Activated CD8-positive, alpha-beta memory T cell treated with anti-CD3 and anti-CD28 coated beads for 48 hours (primary cell): ENCODE measurements at regions not wholly inside any gene's neighbourhood (a gene's known extent, or its start where the extent isn't known, plus 50 kb on each side); places are given as distances from the start of the nearest gene placed in this dataset.
"Not testable (repeated sequence)": the region's sequence is repeated elsewhere in the genome, so short reads cannot be mapped to it uniquely, and the experiment has no call there.

Source experiments
- DNase-seq, 3 experiments: peaks; one replicate each; pipeline ENCODE4 v3.0.0-alpha.2; 2020; ENCODE audit warnings: low read depth in 2 of 3, low spot score in 2 of 3

- not testable (repeated sequence) for DNase-seq
Measured at GRCh38 chrX:76774912-76775311, 347.4 kb downstream of the MAGEE1 start.

DNA sequence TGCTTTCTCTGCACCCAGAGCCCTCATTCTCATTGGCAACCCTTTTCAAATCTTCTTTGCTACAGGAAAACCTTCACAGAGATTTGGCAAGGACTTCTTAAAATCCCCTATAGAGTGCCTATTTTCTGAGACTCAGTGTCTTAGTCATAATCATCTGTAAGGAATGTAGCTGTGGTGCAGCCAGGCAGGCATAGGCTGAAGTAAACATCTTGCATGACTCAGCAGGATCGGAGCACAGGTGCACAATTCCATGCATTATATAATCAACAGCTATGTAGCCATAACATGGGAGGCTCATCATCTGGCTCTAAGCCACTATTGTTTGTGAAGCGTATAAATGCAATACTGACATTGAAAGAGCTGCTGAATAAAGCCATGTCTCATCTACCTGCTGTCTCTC is 368.8 kb downstream of the MAGEE1 start:
- DNase-seq: no peak

GRCh38 chrX:76802708-76803107 is 375.2 kb downstream of the MAGEE1 start:
- DNase-seq: no peak

GRCh38 chrX:76815754-76816153 is 388.2 kb downstream of the MAGEE1 start:
- DNase-seq: no peak

- not testable (repeated sequence) for DNase-seq
Measured at GRCh38 chrX:76817279-76817678, 389.8 kb downstream of the MAGEE1 start.

DNA sequence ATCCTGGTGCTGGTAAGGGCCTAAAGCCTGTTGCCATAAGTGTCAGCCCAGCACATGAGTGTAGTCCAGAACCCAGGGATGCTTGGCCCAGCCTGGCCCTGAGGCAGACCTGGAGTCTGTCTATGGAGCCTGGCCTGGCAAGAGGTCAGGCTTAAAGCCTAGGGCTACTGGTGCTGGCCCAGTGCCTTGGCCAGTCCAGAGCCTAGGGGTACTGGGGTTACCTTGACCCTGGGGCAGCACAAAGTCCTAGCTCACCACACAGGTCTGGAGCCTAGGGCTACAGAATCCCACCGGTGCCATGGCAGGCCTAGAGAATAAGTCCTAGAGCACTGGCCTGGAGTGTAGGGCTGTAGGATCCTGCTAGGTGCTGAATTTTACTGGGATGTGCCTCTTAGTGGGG is 393.8 kb downstream of the MAGEE1 start:
- no peak for DNase-seq

DNA sequence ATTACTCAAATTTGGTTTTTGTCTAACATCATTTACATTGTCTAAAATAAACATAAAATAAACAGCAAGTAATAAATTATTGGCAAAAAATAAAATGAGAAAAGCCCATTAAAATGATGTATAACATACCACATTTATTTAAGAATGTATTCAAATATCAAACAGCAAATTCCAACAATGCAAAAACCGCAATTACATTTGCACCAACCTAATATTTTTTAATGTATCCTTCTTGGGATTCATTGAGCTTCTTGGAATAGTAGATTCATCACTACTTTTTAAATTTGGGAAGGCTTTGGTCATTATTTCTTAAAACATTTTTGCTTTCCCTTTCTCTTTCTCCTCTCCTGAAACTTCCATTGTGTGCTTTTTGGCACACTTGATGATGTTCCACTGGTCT is 400.2 kb downstream of the MAGEE1 start:
- no peak for DNase-seq

GRCh38 chrX:76840902-76841301 is 413.4 kb downstream of the MAGEE1 start:
- DNase-seq: not testable (repeated sequence)

- DNase-seq: no peak
Measured at GRCh38 chrX:76850851-76851250, 423.3 kb downstream of the MAGEE1 start.

DNA sequence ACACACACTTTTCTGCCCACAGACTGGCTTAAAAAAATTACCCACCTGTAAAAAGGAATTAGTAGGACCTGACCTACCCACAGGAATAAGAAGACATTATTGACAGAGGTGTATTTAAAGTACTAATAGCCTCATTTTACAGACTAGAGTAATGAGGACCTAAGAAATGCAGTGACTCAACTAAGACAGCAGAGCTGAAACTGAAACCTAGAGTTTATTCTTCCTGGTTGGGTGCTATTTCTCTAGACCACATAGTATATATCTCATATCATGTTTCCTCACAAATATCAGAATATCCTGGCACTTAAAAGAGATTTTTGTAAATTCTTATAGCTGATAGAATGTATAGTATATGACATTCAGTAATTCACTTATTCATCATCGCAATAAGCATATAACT is 435.0 kb downstream of the MAGEE1 start:
- DNase-seq: no peak

GRCh38 chrX:76893930-76894329 is 466.4 kb downstream of the MAGEE1 start:
- no peak for DNase-seq

DNA sequence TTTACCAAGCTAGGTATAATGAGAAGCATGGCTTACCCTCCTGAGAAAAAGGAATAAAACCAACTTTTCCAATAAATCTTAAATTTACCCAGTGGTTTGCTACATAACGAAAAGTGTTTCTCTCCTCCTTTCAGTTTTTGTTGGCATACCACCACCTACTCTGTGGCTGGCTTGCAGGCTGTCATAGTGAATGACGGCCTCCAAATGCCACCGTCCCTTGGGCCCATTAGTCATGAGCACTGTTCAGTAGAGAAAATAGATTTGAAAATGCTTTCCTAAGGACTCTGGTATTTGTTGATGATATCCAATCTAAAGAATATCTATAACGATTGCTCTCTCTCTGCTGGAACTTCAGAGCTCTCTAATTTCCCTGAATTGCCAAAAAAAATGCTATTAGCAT is 488.3 kb downstream of the MAGEE1 start:
- no peak for DNase-seq

GRCh38 chrX:76918033-76918432 is 490.5 kb downstream of the MAGEE1 start:
- no peak for DNase-seq

DNA sequence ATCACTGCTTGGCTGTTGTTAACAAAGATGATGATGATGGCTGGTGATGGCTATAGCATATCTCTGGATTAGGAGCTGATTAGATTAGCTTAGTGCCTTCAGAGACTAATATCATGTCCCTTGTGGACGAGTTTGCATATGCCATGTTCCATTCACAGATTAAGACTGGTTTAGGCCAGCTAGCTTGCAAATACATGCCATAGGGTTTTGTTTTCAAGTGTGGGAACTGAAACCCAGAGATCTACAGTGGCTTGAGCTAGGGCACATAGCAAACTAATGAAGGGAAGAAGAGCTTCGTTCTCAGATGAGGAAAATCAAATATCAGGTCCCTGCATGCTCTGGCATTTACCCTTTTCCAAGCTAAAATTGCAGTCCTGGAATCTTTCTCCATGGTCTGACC is 492.3 kb downstream of the MAGEE1 start:
- DNase-seq: no peak

GRCh38 chrX:76920607-76921006 is 493.1 kb downstream of the MAGEE1 start:
- no peak for DNase-seq

DNA sequence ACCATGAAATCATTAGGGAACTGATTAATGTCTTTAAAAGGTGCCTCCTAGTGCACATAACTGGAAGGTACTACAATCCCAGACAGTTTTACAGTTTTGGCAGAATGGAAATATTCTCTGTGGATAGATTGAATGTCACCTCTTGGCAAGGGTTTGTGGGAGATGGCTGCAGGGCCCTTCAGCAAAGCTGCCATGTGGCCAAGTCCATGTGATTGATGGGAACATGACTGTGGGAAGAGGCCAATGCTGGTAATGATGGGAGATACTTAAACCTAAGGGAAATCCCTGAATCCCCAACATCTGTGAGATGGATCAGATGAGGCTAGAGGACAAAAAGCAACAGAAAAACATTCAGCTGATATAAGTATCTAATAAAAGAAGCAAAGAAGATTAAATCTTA is 493.7 kb downstream of the MAGEE1 start:
- DNase-seq: no peak

DNA sequence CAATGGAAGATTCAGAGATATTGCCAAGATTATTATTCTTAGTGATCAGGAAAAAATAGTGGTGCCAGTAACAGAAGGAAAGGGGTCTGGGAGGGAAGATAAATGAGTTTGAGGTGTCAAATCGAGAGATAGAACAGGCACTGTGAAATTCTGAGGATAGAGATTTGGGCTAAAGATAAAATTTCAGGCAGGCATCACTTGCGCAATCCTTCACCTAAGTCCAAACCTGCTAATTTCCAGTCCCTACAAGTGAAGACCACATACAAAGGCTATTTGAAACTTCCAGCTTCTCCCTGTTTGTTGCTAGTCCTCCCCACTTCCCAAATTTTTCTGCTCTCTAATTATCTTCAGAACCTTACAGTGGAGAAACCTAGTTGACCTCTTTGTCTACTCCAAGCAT is 494.6 kb downstream of the MAGEE1 start:
- DNase-seq: no peak

DNA sequence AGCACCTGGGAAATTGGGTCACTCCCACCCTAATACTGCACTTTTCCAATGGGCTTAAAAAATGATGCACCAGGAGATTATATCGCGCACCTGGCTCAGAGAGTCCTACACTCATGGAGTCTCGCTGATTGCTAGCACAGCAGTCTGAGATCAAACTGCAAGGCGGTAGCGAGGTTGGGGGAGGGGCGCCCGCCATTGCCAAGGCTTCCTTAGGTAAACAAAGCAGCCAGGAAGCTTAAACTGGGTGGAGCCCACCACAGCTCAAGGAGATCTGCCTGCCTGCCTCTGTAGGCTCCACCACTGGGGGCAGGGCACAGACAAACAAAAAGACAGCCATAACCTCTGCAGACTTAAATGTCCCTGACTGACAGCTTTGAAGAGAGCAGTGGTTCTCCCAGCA is 497.1 kb downstream of the MAGEE1 start:
- DNase-seq: not testable (repeated sequence)

GRCh38 chrX:76931518-76931917 is 504.0 kb downstream of the MAGEE1 start:
- DNase-seq: no peak

DNA sequence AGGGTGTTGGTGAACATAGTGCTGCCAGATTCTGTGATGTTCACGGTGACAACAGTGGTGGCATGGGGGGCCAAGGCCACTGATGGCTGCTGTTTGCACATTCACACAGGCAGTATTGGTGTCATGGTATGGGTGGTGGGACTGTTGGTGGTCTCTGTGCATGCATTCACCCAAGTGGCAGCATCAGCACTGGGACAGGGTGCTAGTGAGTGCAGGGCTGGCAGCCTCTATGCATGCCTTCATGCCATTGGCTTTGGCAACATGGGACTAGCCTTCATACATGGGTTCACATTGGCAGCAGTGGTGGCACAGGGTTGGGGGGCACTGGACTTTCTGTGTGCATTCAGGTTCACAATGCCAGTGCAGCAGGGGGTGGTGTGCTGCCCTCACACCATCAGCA is 489.7 kb upstream of the FGF16 start:
- DNase-seq: no peak

DNA sequence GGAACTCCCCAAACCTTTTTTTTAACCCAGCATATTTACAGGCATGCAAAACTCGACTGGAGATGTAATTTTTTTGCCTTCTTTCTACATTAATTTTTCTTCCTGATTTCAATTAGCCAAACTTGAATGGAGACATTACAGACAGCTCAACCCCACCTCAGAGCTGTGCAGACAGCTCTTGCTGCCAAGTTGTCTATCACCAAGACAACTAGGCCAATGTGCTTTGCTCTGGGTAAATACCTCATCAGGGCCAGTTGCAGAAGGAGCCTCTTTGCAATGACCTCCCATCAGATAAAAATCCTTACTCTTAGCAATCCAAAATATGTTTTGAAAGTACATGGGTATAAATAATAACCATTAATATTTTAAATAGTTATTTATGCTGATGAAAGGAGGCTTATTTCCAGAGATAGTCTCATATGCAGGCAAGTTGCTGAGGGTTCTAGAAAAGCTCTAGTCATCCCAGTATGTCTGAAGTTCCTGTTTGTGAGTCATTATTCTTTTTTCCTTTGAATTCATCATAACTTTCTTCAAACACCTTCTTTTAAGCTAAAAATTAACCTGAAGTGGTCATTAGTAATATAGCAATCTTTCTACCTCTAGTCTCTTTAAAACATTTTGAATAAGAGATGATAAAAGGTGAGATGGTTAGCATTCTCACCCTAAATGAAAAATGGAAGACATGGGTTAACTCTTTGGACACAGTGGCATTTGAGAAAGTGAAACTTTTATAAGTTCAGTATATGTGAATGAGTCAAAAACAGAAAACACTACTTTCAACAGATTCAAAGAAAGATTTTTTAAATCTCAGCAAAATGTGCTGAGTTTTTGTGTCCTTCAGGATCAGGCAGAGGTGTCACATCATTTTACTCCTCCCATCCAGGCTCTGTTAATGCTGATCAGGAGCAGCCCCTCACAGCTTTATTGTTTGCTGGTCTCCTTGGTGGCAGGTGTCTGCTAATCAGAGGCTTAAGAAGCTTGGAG is 475.5 kb upstream of the FGF16 start:
- DNase-seq: no peak

DNA sequence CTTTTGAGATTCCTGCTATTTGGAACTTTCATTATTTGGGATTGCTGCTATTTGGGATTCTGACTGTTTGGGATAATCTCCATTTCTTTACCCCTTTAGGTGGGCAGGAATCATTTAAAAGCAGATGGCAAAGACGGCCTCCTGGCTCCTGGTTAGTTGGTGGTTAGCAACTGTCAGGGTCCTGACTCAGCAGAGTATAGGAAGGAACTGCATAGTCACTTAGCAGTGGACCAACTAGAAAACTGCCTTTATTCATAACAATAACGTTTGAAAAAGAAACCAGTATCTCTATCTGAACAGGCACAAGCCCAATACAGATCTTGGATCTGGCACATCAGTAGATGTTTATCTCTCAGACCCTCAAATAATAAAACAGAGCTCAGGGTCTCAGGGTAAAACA is 469.7 kb upstream of the FGF16 start:
- DNase-seq: no peak

- no peak for DNase-seq
Measured at GRCh38 chrX:76987381-76987780, 459.8 kb upstream of the FGF16 start.
